ENCODE measurements at regions not wholly inside any gene's neighbourhood (a gene's known extent, or its start where the extent isn't known, plus 50 kb on each side); places are given as distances from the start of the nearest gene placed in this dataset.

DNA sequence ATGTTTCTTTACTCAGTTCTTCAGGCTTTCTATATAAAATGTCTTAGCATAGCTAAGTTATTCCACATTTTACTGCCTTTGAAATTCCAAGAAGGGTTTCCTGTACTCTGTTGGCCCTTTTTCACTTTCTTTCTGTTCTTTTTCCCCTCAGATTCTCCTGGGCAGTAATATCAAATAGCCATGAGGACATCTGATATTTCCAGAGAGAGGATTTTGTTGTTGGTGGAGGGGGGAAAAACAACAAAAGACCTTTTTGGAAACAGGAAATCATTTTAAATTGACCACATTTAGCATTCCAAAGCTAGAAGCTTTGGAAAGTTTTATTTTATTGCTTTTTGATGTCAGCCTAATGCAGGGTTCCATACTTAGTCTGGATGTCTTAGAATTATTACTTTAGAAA, 445.4 kb downstream of the GJA1 start:
- H3K4me3 ChIP-seq: no peak overlapping the region
- H3K4me1 ChIP-seq: peaks cover 25% of the 10 kb centered on the region
- H3K36me3 ChIP-seq: no peaks in the 10 kb centered on the region
- intact Hi-C loops (cut with DNase I): no loop called here
- H3K9me3 ChIP-seq: no peaks in the 10 kb centered on the region
- no peak for TF ChIP-seq POLR2AphosphoS5 (IDR thresholded peaks at IDR 0.05; ENCODE audit: insufficient read depth in 1 of 2, low read depth in 1 of 2)
- TF ChIP-seq, protein P1, sequence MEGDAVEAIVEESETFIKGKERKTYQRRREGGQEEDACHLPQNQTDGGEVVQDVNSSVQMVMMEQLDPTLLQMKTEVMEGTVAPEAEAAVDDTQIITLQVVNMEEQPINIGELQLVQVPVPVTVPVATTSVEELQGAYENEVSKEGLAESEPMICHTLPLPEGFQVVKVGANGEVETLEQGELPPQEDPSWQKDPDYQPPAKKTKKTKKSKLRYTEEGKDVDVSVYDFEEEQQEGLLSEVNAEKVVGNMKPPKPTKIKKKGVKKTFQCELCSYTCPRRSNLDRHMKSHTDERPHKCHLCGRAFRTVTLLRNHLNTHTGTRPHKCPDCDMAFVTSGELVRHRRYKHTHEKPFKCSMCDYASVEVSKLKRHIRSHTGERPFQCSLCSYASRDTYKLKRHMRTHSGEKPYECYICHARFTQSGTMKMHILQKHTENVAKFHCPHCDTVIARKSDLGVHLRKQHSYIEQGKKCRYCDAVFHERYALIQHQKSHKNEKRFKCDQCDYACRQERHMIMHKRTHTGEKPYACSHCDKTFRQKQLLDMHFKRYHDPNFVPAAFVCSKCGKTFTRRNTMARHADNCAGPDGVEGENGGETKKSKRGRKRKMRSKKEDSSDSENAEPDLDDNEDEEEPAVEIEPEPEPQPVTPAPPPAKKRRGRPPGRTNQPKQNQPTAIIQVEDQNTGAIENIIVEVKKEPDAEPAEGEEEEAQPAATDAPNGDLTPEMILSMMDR (IDR thresholded peaks at IDR 0.05): no peak
- no peak for TF ChIP-seq POLR2A (IDR thresholded peaks at IDR 0.05)
- no peaks in the 10 kb centered on the region for H3K27me3 ChIP-seq
- no peak for DNase-seq (ENCODE audit: extremely low spot score in 2 of 2)
- H3K27ac ChIP-seq: no peak overlapping the region

DNA sequence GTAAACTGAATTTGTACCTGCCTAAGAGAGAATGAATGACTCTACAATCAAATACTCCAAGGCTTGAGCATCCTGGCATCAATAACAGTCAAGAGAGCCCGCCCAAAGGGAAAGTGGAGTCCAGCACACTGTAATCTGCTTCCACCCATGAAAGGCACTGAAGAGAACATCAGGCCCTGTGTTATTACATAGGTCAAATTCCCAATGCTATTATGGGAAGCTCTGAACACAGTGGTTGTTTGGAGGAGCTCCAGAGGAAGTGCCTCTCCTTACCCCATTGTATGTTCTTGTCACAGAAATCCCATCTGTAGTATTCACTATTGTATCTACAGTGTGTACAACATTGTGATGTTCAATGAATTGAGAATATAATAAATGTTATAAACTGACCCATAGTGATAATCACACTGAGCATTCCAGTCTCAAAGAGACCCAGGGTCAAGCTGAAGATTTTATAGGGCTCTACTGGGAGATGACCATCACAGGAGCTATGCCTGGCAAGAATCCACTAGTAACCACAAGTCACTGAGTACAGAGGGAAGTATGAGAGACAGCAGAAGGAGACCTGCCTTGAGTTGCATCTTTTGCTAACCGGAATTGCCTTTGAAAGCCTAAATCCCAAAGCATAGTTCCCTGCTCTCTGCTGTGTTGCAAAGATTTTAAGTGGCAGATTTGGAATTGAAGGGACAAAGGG, 446.7 kb downstream of the GJA1 start:
- intact Hi-C loops (cut with DNase I): no loop called here
- Histone ChIP-seq H3K9me3 (no peaks in the 10 kb centered on the region), H3K27ac (no peak overlapping the region), H3K27me3 (no peaks in the 10 kb centered on the region), H3K4me1 (peaks cover 25% of the 10 kb centered on the region), H3K4me3 (no peak overlapping the region), H3K36me3 (no peaks in the 10 kb centered on the region)
- DNase-seq (ENCODE audit: extremely low spot score in 2 of 2): no peak
- TF ChIP-seq POLR2A (IDR thresholded peaks at IDR 0.05) (no peak), POLR2AphosphoS5 (IDR thresholded peaks at IDR 0.05; ENCODE audit: insufficient read depth in 1 of 2, low read depth in 1 of 2) (no peak)
- TF ChIP-seq, protein P1 (IDR thresholded peaks at IDR 0.05): no peak

DNA sequence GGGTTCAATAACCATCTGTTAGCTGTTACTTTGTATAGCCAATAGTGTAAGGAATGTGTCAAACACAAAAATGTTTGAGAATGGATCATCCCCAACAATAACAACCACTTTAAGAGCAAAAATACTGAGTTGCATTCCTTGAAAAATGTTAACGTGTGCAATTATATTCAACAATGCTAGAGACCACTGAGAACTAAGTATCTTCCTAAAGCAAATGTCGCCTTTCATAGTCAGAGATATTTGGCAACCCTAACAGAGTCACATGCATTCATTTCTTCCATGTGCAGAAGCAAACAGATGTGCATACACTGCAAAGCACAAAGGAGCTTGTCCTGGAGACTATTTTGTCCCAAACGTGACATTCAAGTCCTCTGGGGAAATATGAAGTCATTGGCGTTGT, 448.6 kb downstream of the GJA1 start:
- no peaks in the 10 kb centered on the region for H3K36me3 ChIP-seq
- peaks cover 25% of the 10 kb centered on the region for H3K4me1 ChIP-seq
- H3K9me3 ChIP-seq: no peaks in the 10 kb centered on the region
- no peak for DNase-seq (ENCODE audit: extremely low spot score in 2 of 2)
- intact Hi-C loops (cut with DNase I): no loop called here
- H3K4me3 ChIP-seq: no peak overlapping the region
- H3K27ac ChIP-seq: no peak overlapping the region
- TF ChIP-seq, protein P1 (IDR thresholded peaks at IDR 0.05): no peak
- TF ChIP-seq POLR2AphosphoS5 (IDR thresholded peaks at IDR 0.05; ENCODE audit: insufficient read depth in 1 of 2, low read depth in 1 of 2) (no peak), POLR2A (IDR thresholded peaks at IDR 0.05) (no peak)
- no peaks in the 10 kb centered on the region for H3K27me3 ChIP-seq

DNA sequence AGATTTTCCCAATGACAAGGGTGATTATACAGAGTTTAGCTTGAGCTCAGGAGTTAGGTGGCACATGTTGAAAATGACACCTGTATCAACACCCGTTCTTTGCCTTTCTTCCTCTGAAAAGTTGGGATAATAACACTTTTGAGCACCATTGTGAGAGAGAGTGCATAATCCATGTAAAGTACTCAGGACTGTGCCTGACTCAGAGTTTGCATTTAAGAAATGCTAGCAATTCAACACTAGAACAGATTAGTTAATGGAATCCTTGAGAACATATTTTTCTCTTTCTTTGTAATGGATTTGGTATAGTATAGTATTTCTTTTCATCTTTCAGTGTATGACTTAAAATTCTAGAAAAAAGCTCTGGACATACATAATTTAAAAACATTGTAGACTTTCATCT, 449.2 kb downstream of the GJA1 start:
- no peaks in the 10 kb centered on the region for H3K36me3 ChIP-seq
- no peaks in the 10 kb centered on the region for H3K9me3 ChIP-seq
- no peaks in the 10 kb centered on the region for H3K27me3 ChIP-seq
- intact Hi-C loops (cut with DNase I): no loop called here
- TF ChIP-seq POLR2A (IDR thresholded peaks at IDR 0.05) (no peak), POLR2AphosphoS5 (IDR thresholded peaks at IDR 0.05; ENCODE audit: insufficient read depth in 1 of 2, low read depth in 1 of 2) (no peak)
- TF ChIP-seq, protein P1 (IDR thresholded peaks at IDR 0.05): no peak
- H3K4me3 ChIP-seq: no peak overlapping the region
- H3K27ac ChIP-seq: no peak overlapping the region
- peaks cover 25% of the 10 kb centered on the region for H3K4me1 ChIP-seq
- DNase-seq (ENCODE audit: extremely low spot score in 2 of 2): no peak

DNA sequence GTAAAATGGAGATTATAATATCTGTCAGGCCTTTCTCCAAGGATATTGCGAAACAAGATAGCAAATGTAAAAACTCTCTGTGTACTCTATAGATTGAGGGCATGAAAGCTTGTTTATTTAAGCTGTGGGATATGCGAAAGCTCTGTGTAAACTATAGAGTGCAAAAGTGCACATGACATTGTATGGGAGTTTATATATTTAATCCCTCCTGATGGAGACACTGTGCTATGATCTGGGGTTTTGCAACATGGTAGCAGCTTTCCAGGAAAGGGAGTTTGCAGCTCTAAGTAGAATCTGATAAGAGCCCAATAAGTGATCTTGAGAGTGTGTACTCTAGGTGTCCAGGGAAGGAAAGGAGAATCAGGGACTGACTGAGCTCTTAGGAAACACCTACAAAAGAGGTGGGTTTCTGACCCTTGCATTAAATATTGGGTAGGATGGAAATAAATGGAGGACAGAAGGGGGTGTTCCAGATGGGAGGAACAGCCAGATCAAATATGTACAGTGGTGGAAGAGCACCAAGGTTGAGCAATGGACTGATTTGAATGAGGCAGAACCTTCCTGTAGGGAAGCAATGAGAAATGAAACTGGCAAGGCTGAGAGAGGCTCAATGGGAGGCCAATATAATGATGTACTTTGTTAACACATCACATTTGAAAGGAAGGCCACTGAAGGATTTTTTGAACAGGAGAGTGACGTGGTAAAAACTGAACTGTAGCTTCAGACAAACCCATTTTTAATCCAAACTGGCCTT, 450.1 kb downstream of the GJA1 start:
- H3K27ac ChIP-seq: peak overlapping the region; percentile 32
- TF ChIP-seq, protein P1 (IDR thresholded peaks at IDR 0.05): no peak
- TF ChIP-seq POLR2AphosphoS5 (IDR thresholded peaks at IDR 0.05; ENCODE audit: insufficient read depth in 1 of 2, low read depth in 1 of 2): no peak
- TF ChIP-seq POLR2A (IDR thresholded peaks at IDR 0.05): no peak
- peaks cover 25% of the 10 kb centered on the region for H3K4me1 ChIP-seq
- no peak for DNase-seq (ENCODE audit: extremely low spot score in 2 of 2)
- intact Hi-C loops (cut with DNase I): no loop called here
- H3K36me3 ChIP-seq: no peaks in the 10 kb centered on the region
- no peaks in the 10 kb centered on the region for H3K27me3 ChIP-seq
- H3K4me3 ChIP-seq: no peak overlapping the region
- no peaks in the 10 kb centered on the region for H3K9me3 ChIP-seq

Measured in vagina (tissue), 2 donors.